GM23338 (cell line): ENCODE measurements at regions not wholly inside any gene's neighbourhood (a gene's known extent, or its start where the extent isn't known, plus 50 kb on each side); places are given as distances from the start of the nearest gene placed in this dataset.

ENCODE experiments used
- ATAC-seq: fragments of 200-7000 bp; cut with Tn5 transposase; 3 replicates; pipeline ENCODE4 v1.9.1; 2020
- DNase-seq: peaks from one replicate; pipeline ENCODE4 v3.0.0-alpha.2; 2015; ENCODE audit warnings: low spot score
- H2AFZ ChIP-seq: fragments of 200-600 bp; sonication (generic); 2 replicates; pipeline ENCODE4 v1.8.0; 2016; ENCODE audit warnings: antibody characterized with exemption, mild to moderate bottlenecking, moderate library complexity
- H3F3A ChIP-seq: fragments of 200-600 bp; sonication (generic); replicated peaks from 2 replicates; pipeline ENCODE4 v1.8.0; 2017; ENCODE audit warnings: antibody characterized with exemption, mixed run types, low read depth
- H3K27ac ChIP-seq: fragments of 200-600 bp; sonication (generic); 2 replicates; pipeline ENCODE4 v1.6.1; 2016; ENCODE audit warnings: low read depth
- H3K27me3 ChIP-seq: fragments of 200-600 bp; sonication (generic); 2 replicates; pipeline ENCODE4 v1.8.0; 2016; ENCODE audit warnings: mild to moderate bottlenecking, mixed run types, moderate library complexity; ENCODE audit not compliant: insufficient read depth
- H3K36me3 ChIP-seq: fragments of 200-600 bp; sonication (generic); 2 replicates; pipeline ENCODE4 v1.8.0; 2016; ENCODE audit warnings: mild to moderate bottlenecking; ENCODE audit not compliant: insufficient read depth
- H3K4me1 ChIP-seq: fragments of 200-600 bp; sonication (generic); 2 replicates; pipeline ENCODE4 v1.8.0; 2016; ENCODE audit warnings: mild to moderate bottlenecking, moderate library complexity; ENCODE audit not compliant: insufficient read depth
- H3K4me2 ChIP-seq: fragments of 200-600 bp; sonication (generic); 2 replicates; pipeline ENCODE4 v1.7.1; 2017; ENCODE audit warnings: mixed run types
- H3K4me3 ChIP-seq: fragments of 200-600 bp; sonication (generic); 2 replicates; pipeline ENCODE4 v1.6.1; 2016; ENCODE audit warnings: mixed run types
- H3K79me2 ChIP-seq: fragments of 200-600 bp; sonication (generic); replicated peaks from 2 replicates; pipeline ENCODE4 v1.8.0; 2017; ENCODE audit warnings: mild to moderate bottlenecking; ENCODE audit not compliant: insufficient read depth
- H3K9me2 ChIP-seq: fragments of 200-600 bp; sonication (generic); 2 replicates; pipeline ENCODE4 v1.8.0; 2017; ENCODE audit not compliant: insufficient read depth
- H4K20me1 ChIP-seq: fragments of 200-600 bp; sonication (generic); replicated peaks from 2 replicates; pipeline ENCODE4 v1.8.0; 2017; ENCODE audit warnings: mild to moderate bottlenecking; ENCODE audit not compliant: insufficient read depth
- H3K27ac Mint-ChIP-seq: 2 replicates; pipeline ENCODE4 v1.8.0; 2020; ENCODE audit warnings: inconsistent platforms, mild to moderate bottlenecking, moderate library complexity, mixed read lengths
- H3K27me3 Mint-ChIP-seq: 3 replicates; pipeline ENCODE4 v1.8.0; 2022; ENCODE audit warnings: low read depth, mild to moderate bottlenecking, moderate library complexity, mixed read lengths, inconsistent platforms; ENCODE audit not compliant: insufficient read depth, poor library complexity
- H3K36me3 Mint-ChIP-seq: 3 replicates; pipeline ENCODE4 v1.8.0; 2021; ENCODE audit warnings: low read depth, mild to moderate bottlenecking, inconsistent platforms, moderate library complexity, mixed read lengths
- H3K4me1 Mint-ChIP-seq: 3 replicates; pipeline ENCODE4 v1.8.0; 2020; ENCODE audit warnings: mild to moderate bottlenecking, inconsistent platforms, mixed read lengths
- H3K4me3 Mint-ChIP-seq: 3 replicates; pipeline ENCODE4 v1.8.0; 2021; ENCODE audit warnings: moderate library complexity, mild to moderate bottlenecking, inconsistent platforms, mixed read lengths
- H3K9me3 Mint-ChIP-seq: 3 replicates; pipeline ENCODE4 v1.8.0; 2020; ENCODE audit warnings: moderate library complexity, mild to moderate bottlenecking, inconsistent platforms, mixed read lengths
- CREB1 ChIP-seq: fragments of 250-450 bp; sonication (Bioruptor Pico); IDR thresholded peaks from 2 replicates; pipeline ENCODE4 v1.5.0; 2020; ENCODE audit warnings: low read depth, mild to moderate bottlenecking, moderate library complexity
- EZH2phosphoT487 ChIP-seq: fragments of 200-600 bp; sonication (generic); IDR thresholded peaks from one replicate; pipeline ENCODE4 v1.8.1; 2018; ENCODE audit warnings: antibody characterized with exemption; ENCODE audit not compliant: unreplicated experiment
- STAT1 ChIP-seq: IDR thresholded peaks from one replicate; pipeline ENCODE4 v1.6.1; 2016; ENCODE audit warnings: antibody characterized with exemption; ENCODE audit not compliant: unreplicated experiment
- ZNF114 ChIP-seq: fragments of 250-450 bp; sonication (Bioruptor Pico); IDR thresholded peaks from 2 replicates; pipeline ENCODE4 v1.5.0; 2020; ENCODE audit warnings: mild to moderate bottlenecking, moderate library complexity
- TF ChIP-seq, protein P1 (sequence below): fragments of 250-450 bp; sonication (Bioruptor Pico); IDR thresholded peaks from 2 replicates; pipeline ENCODE4 v1.5.0; 2020; ENCODE audit warnings: mild to moderate bottlenecking, moderate library complexity
- TF ChIP-seq, protein P2 (sequence below), 2 experiments: fragments of 200-600 bp in 1 of 2; sonication (generic) in 1 of 2; conservative IDR thresholded peaks; 2 replicates each; pipeline versions ENCODE4 v1.5.1 to v1.6.1; 2016 to 2017; ENCODE audit warnings: antibody characterized with exemption in 2 of 2, low read depth in 2 of 2, mild to moderate bottlenecking in 2 of 2, moderate library complexity in 1 of 2

DNA sequence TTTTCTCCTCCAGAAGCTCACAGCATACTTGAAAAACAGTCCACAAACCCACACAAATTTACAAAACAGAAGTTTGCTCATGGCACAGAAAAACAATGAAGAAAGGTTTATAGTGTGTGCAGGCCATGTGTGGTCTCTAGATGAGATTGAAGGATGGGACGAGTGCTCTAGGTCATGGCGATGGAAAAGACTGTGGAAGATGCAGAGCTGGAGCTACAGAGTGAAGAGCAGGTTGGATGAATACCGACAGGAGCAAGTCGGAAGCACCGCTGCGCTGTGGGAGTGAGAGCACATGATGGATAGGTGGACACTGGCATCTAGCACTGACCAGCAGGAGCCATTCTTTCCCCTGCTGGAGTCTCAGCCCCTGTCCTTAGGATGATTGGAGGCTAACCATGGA, 534.7 kb upstream of the RAB6C start (continued):
- TF ChIP-seq, protein P1, sequence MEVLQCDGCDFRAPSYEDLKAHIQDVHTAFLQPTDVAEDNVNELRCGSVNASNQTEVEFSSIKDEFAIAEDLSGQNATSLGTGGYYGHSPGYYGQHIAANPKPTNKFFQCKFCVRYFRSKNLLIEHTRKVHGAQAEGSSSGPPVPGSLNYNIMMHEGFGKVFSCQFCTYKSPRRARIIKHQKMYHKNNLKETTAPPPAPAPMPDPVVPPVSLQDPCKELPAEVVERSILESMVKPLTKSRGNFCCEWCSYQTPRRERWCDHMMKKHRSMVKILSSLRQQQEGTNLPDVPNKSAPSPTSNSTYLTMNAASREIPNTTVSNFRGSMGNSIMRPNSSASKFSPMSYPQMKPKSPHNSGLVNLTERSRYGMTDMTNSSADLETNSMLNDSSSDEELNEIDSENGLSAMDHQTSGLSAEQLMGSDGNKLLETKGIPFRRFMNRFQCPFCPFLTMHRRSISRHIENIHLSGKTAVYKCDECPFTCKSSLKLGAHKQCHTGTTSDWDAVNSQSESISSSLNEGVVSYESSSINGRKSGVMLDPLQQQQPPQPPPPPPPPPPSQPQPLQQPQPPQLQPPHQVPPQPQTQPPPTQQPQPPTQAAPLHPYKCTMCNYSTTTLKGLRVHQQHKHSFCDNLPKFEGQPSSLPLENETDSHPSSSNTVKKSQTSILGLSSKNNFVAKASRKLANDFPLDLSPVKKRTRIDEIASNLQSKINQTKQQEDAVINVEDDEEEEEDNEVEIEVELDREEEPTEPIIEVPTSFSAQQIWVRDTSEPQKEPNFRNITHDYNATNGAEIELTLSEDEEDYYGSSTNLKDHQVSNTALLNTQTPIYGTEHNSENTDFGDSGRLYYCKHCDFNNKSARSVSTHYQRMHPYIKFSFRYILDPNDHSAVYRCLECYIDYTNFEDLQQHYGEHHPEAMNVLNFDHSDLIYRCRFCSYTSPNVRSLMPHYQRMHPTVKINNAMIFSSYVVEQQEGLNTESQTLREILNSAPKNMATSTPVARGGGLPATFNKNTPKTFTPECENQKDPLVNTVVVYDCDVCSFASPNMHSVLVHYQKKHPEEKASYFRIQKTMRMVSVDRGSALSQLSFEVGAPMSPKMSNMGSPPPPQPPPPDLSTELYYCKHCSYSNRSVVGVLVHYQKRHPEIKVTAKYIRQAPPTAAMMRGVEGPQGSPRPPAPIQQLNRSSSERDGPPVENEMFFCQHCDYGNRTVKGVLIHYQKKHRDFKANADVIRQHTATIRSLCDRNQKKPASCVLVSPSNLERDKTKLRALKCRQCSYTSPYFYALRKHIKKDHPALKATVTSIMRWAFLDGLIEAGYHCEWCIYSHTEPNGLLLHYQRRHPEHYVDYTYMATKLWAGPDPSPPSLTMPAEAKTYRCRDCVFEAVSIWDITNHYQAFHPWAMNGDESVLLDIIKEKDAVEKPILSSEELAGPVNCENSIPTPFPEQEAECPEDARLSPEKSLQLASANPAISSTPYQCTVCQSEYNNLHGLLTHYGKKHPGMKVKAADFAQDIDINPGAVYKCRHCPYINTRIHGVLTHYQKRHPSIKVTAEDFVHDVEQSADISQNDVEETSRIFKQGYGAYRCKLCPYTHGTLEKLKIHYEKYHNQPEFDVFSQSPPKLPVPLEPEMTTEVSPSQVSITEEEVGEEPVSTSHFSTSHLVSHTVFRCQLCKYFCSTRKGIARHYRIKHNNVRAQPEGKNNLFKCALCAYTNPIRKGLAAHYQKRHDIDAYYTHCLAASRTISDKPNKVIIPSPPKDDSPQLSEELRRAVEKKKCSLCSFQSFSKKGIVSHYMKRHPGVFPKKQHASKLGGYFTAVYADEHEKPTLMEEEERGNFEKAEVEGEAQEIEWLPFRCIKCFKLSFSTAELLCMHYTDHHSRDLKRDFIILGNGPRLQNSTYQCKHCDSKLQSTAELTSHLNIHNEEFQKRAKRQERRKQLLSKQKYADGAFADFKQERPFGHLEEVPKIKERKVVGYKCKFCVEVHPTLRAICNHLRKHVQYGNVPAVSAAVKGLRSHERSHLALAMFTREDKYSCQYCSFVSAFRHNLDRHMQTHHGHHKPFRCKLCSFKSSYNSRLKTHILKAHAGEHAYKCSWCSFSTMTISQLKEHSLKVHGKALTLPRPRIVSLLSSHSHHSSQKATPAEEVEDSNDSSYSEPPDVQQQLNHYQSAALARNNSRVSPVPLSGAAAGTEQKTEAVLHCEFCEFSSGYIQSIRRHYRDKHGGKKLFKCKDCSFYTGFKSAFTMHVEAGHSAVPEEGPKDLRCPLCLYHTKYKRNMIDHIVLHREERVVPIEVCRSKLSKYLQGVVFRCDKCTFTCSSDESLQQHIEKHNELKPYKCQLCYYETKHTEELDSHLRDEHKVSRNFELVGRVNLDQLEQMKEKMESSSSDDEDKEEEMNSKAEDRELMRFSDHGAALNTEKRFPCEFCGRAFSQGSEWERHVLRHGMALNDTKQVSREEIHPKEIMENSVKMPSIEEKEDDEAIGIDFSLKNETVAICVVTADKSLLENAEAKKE, result no peak

DNA sequence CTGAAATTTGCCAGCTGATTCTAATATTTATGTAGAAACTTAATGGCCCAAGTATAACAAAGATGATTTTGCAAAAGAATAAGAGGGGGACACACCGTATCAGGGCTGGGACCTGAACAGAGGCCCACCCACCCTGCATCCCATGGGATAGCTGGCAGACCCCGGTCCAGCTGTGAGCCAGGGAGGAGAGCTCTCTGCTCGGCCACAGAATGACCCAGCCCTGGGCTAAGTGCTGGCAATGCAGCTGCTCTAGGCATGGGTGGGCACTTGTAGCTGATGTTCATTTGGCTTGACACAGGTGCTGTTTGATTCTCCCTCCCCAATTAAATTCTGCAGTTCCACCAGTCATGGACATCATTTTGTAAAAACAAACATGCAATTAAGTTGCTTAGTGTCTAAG, 522.8 kb upstream of the RAB6C start:
- Mint-ChIP-seq H3K27ac (no peak overlapping the region), H3K4me1 (no peaks in the 10 kb centered on the region), H3K9me3 (no peaks in the 10 kb centered on the region), H3K36me3 (no peaks in the 10 kb centered on the region), H3K4me3 (no peak overlapping the region), H3K27me3 (no peaks in the 10 kb centered on the region)
- DNase-seq (no peak), ATAC-seq (no peak)
- no peak for TF ChIP-seq ZNF114 (CRISPR knock-in tag)
- TF ChIP-seq, protein P2, sequence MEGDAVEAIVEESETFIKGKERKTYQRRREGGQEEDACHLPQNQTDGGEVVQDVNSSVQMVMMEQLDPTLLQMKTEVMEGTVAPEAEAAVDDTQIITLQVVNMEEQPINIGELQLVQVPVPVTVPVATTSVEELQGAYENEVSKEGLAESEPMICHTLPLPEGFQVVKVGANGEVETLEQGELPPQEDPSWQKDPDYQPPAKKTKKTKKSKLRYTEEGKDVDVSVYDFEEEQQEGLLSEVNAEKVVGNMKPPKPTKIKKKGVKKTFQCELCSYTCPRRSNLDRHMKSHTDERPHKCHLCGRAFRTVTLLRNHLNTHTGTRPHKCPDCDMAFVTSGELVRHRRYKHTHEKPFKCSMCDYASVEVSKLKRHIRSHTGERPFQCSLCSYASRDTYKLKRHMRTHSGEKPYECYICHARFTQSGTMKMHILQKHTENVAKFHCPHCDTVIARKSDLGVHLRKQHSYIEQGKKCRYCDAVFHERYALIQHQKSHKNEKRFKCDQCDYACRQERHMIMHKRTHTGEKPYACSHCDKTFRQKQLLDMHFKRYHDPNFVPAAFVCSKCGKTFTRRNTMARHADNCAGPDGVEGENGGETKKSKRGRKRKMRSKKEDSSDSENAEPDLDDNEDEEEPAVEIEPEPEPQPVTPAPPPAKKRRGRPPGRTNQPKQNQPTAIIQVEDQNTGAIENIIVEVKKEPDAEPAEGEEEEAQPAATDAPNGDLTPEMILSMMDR (conservative IDR thresholded peaks at IDR 0.05; ENCODE audit: low read depth in 2 of 2), result no peak
- no peak for TF ChIP-seq EZH2phosphoT487
- no peak for TF ChIP-seq CREB1 (CRISPR knock-in tag)
- no peak for TF ChIP-seq STAT1
- Histone ChIP-seq H2AFZ (no peak overlapping the region), H3F3A (no peaks in the 10 kb centered on the region), H3K4me2 (no peak overlapping the region), H4K20me1 (no peaks in the 10 kb centered on the region), H3K27ac (no peak overlapping the region), H3K9me2 (no peaks in the 10 kb centered on the region), H3K27me3 (no peaks in the 10 kb centered on the region), H3K4me1 (no peaks in the 10 kb centered on the region), H3K36me3 (no peaks in the 10 kb centered on the region), H3K4me3 (no peak overlapping the region), H3K79me2 (no peaks in the 10 kb centered on the region)
